ENCODE measurements at regions not wholly inside any gene's neighbourhood (a gene's known extent, or its start where the extent isn't known, plus 50 kb on each side); places are given as distances from the start of the nearest gene placed in this dataset.

DNA sequence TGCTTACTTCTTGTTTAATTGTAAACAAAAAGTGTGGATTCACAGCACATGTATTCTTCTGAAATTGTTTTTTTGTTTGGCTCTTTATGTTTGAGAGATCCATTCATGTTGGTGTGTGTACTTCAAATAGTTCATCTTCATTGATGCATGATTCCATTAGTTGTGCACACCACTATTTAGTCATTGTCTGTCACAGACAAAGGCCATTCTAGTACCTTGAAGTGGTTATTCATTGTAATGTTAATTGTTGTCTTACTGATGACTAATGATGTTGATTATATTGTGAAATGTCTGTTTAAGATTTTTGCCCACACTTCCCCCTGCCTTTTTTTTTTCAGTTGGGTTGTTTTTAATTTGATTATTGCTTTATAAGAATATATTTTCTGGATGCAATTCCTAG lies 391.3 kb downstream of the DIRAS2 start:
- Mint-ChIP-seq H3K27me3 (ENCODE audit: insufficient read depth) (no peaks in the 10 kb centered on the region), H3K4me1 (no peaks in the 10 kb centered on the region), H3K27ac (no peak overlapping the region), H3K4me3 (no peak overlapping the region), H3K36me3 (ENCODE audit: low read depth) (no peaks in the 10 kb centered on the region), H3K9me3 (peaks cover 8% of the 10 kb centered on the region)
- Histone ChIP-seq H3K27me3 (ENCODE audit: control insufficient read depth, insufficient read depth, low read length, poor library complexity, severe bottlenecking) (no peaks in the 10 kb centered on the region), H3K9me3 (ENCODE audit: control insufficient read depth, low read length) (no peaks in the 10 kb centered on the region), H3K4me3 (ENCODE audit: low read length) (no peak overlapping the region), H3K4me1 (ENCODE audit: control insufficient read depth, insufficient read depth, low read length) (no peaks in the 10 kb centered on the region), H3K27ac (ENCODE audit: low read depth, low read length) (no peak overlapping the region), H3K9ac (ENCODE audit: extremely low read depth, low read length, poor library complexity, severe bottlenecking) (no peak overlapping the region), H3K36me3 (ENCODE audit: control insufficient read depth, insufficient read depth, low read length) (no peaks in the 10 kb centered on the region)
- no peak for DNase-seq
- TF ChIP-seq, protein P1, sequence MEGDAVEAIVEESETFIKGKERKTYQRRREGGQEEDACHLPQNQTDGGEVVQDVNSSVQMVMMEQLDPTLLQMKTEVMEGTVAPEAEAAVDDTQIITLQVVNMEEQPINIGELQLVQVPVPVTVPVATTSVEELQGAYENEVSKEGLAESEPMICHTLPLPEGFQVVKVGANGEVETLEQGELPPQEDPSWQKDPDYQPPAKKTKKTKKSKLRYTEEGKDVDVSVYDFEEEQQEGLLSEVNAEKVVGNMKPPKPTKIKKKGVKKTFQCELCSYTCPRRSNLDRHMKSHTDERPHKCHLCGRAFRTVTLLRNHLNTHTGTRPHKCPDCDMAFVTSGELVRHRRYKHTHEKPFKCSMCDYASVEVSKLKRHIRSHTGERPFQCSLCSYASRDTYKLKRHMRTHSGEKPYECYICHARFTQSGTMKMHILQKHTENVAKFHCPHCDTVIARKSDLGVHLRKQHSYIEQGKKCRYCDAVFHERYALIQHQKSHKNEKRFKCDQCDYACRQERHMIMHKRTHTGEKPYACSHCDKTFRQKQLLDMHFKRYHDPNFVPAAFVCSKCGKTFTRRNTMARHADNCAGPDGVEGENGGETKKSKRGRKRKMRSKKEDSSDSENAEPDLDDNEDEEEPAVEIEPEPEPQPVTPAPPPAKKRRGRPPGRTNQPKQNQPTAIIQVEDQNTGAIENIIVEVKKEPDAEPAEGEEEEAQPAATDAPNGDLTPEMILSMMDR (conservative IDR thresholded peaks at IDR 0.05), result no peak

DNA sequence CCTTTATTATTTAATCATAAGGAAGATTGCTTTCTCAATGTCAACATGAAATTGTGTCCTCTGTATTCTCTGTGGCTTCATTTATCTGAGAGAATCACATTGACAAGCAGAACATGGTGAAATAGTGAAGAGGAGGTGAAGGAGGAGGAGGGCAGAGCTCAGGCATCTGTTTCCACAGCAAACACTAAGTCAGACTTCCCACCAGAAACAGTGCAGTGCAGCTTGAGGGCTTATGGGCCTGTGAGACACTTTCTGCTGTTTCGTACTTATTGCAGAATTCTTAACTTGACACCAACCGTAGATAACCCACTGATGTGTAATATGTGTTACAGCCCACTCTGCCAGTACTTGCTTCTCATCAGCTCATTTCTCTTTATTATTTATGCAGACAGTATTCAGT lies 386.3 kb downstream of the DIRAS2 start:
- no peaks in the 10 kb centered on the region for H3K4me1 ChIP-seq (ENCODE audit: control insufficient read depth, insufficient read depth, low read length)
- H3K9ac ChIP-seq (ENCODE audit: extremely low read depth, low read length, poor library complexity, severe bottlenecking), result no peak overlapping the region
- no peak for DNase-seq
- no peaks in the 10 kb centered on the region for H3K36me3 ChIP-seq (ENCODE audit: control insufficient read depth, insufficient read depth, low read length)
- no peaks in the 10 kb centered on the region for H3K27me3 ChIP-seq (ENCODE audit: control insufficient read depth, insufficient read depth, low read length, poor library complexity, severe bottlenecking)
- no peak overlapping the region for H3K4me3 ChIP-seq (ENCODE audit: low read length)
- H3K27ac Mint-ChIP-seq, result no peak overlapping the region
- H3K27me3 Mint-ChIP-seq (ENCODE audit: insufficient read depth), result no peaks in the 10 kb centered on the region
- 40 to 78% methylated on average over 1 to 2 of the region's 2 CpGs for WGBS, 2 experiments (ENCODE audit: insufficient coverage in 1 of 2, insufficient read length in 1 of 2)
- no peaks in the 10 kb centered on the region for H3K4me1 Mint-ChIP-seq
- TF ChIP-seq, protein P1 (conservative IDR thresholded peaks at IDR 0.05), result no peak
- no peak overlapping the region for H3K27ac ChIP-seq (ENCODE audit: low read depth, low read length)
- no peaks in the 10 kb centered on the region for H3K36me3 Mint-ChIP-seq (ENCODE audit: low read depth)
- H3K9me3 Mint-ChIP-seq, result peaks cover 18% of the 10 kb centered on the region
- peaks cover 10% of the 10 kb centered on the region for H3K9me3 ChIP-seq (ENCODE audit: control insufficient read depth, low read length)
- H3K4me3 Mint-ChIP-seq, result no peak overlapping the region

DNA sequence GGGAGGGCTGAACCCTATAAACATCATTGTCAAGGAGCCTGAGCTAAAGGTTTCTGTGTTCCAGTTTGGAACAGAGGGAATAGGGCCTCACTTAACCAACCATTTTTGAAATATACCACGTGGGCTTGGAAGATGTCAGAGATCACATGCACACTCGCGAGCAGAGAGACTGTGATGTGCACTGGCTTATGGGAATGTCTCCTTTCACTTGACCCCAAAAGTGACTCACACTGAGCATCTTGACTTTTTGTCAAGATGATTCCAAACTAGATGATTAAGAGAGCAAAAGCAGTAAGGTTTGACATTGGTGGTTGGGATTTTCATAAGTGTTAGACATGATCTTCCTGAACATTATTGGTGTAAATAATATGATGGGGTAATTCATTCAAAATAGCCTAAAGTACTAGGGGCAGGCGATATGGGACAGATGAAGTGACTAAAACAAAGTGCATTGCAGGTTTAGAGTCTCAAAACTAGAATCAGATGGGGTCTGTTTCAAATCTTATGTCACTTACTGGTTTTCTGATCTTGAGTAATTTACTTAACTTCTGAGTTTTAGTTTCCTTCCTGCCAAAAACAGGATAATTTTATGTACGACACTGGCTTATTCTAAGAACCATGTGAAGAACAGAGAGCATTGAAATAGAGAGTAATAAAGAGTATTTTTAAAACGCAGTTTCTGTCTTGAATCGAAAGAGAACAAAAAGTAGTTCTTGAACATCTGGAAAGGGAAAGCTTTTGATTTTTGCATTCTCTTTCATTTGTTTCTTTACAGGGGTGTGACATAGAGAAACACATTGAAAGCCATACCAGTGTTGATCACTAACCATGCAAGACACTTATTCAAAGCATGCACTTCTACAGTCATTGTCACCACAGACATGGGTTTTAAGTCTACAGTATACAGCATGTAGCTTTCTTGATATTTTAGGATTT lies 383.0 kb downstream of the DIRAS2 start:
- no peak overlapping the region for H3K9ac ChIP-seq (ENCODE audit: extremely low read depth, low read length, poor library complexity, severe bottlenecking)
- no peak overlapping the region for H3K27ac Mint-ChIP-seq
- H3K4me3 Mint-ChIP-seq, result no peak overlapping the region
- no peaks in the 10 kb centered on the region for H3K36me3 ChIP-seq (ENCODE audit: control insufficient read depth, insufficient read depth, low read length)
- H3K27ac ChIP-seq (ENCODE audit: low read depth, low read length), result no peak overlapping the region
- WGBS, 2 experiments (ENCODE audit: insufficient coverage in 1 of 2, insufficient read length in 1 of 2), result 91 to 98% methylated on average over 7 of the region's 7 CpGs
- no peak overlapping the region for H3K4me3 ChIP-seq (ENCODE audit: low read length)
- H3K27me3 Mint-ChIP-seq (ENCODE audit: insufficient read depth), result no peaks in the 10 kb centered on the region
- TF ChIP-seq, protein P1 (conservative IDR thresholded peaks at IDR 0.05), result no peak
- DNase-seq, result no peak
- H3K4me1 Mint-ChIP-seq, result no peaks in the 10 kb centered on the region
- H3K9me3 ChIP-seq (ENCODE audit: control insufficient read depth, low read length), result peaks cover 20% of the 10 kb centered on the region
- no peaks in the 10 kb centered on the region for H3K4me1 ChIP-seq (ENCODE audit: control insufficient read depth, insufficient read depth, low read length)
- peaks cover 20% of the 10 kb centered on the region for H3K9me3 Mint-ChIP-seq
- H3K36me3 Mint-ChIP-seq (ENCODE audit: low read depth), result no peaks in the 10 kb centered on the region
- no peaks in the 10 kb centered on the region for H3K27me3 ChIP-seq (ENCODE audit: control insufficient read depth, insufficient read depth, low read length, poor library complexity, severe bottlenecking)

Measured in endodermal cell (in vitro differentiated cells).